HCT116 (cell line): ENCODE measurements at regions not wholly inside any gene's neighbourhood (a gene's known extent, or its start where the extent isn't known, plus 50 kb on each side); places are given as distances from the start of the nearest gene placed in this dataset.

Experiments used
- ATAC-seq: fragments of 200-7000 bp; cut with Tn5 transposase; 2 replicates; pipeline ENCODE4 v1.9.1; 2020; ENCODE audit warnings: mild to moderate bottlenecking, moderate library complexity
- BruUV-seq: library from RNA; stranded (reverse); fragments of 400-500 nt; replicated peaks from 2 replicates; lab custom pipeline; 2021; lab: Mats Ljungman, UMichigan
- CTCF ChIA-PET: fragments of 300-600 bp; sonication (Branson Sonifier 250); formaldehyde crosslinking; loops from one replicate; lab custom pipeline; 2021; ENCODE audit warnings: antibody characterized with exemption; lab: Charles Lee
- POLR2A ChIA-PET: fragments of 300-600, 350-600 bp; sonication (Branson Sonifier 250); formaldehyde crosslinking; loops from one replicate; lab custom pipeline; 2021; ENCODE audit warnings: antibody characterized with exemption; lab: Charles Lee
- RAD21 ChIA-PET, 2 experiments: fragments of 300-600 bp; sonication (Branson Sonifier 250); formaldehyde crosslinking; loops; one replicate each; lab custom pipeline; 2023; ENCODE audit warnings: low total read pairs in 2 of 2; ENCODE audit not compliant: uncharacterized antibody in 2 of 2, unreplicated experiment in 2 of 2, low non-redundant PET in 1 of 2; lab: Charles Lee
- DNase-seq: peaks from one replicate; pipeline ENCODE4 v3.0.0-alpha.2; 2010; ENCODE audit warnings: low read depth, low spot score
- H2AFZ ChIP-seq: fragments of 200-600 bp; shearing (Covaris generic), sonication (generic); 2 replicates; pipeline ENCODE4 v1.6.1; 2017; ENCODE audit warnings: low read depth, mixed run types, mixed read lengths, antibody characterized with exemption, low read length; ENCODE audit not compliant: poor library complexity, severe bottlenecking
- H3K27ac ChIP-seq: 2 replicates; pipeline ENCODE4 v1.5.1; 2012; ENCODE audit warnings: low read depth, low read length
- H3K27me3 ChIP-seq: fragments of 200-600 bp; sonication (generic); 2 replicates; pipeline ENCODE4 v1.6.1; 2016; ENCODE audit warnings: mixed run types, low read length, mixed read lengths; ENCODE audit not compliant: insufficient read depth
- H3K36me3 ChIP-seq, 2 experiments: fragments of 200-500 bp in 1 of 2; fragments of 200-600 bp in 1 of 2; sonication (Bioruptor generic) in 1 of 2; sonication (generic) in 1 of 2; 2 replicates each; pipeline versions ENCODE4 v1.5.1 to v1.6.1; 2014 to 2016; ENCODE audit warnings: low read length in 2 of 2, inconsistent platforms in 1 of 2, mixed read lengths in 1 of 2, mixed run types in 1 of 2; ENCODE audit not compliant: insufficient read depth in 2 of 2, control insufficient read depth in 1 of 2
- H3K4me1 ChIP-seq, 2 experiments: fragments of 200-600 bp in 1 of 2; sonication (generic) in 1 of 2; 2 replicates each; pipeline versions ENCODE4 v1.5.1 to v1.6.1; 2012 to 2017; ENCODE audit warnings: low read length in 2 of 2, inconsistent platforms in 1 of 2, mild to moderate bottlenecking in 1 of 2, mixed read lengths in 1 of 2, mixed run types in 1 of 2, moderate library complexity in 1 of 2; ENCODE audit not compliant: insufficient read depth in 2 of 2, control insufficient read depth in 1 of 2
- H3K4me2 ChIP-seq: fragments of 200-600 bp; sonication (generic); 2 replicates; pipeline ENCODE4 v1.6.1; 2017; ENCODE audit warnings: mixed run types, low read length, mixed read lengths
- H3K4me3 ChIP-seq, 2 experiments: fragments of 200-600 bp in 1 of 2; sonication (generic) in 1 of 2; replicated peaks in 1 of 2; 2 replicates each; pipeline ENCODE4 v1.5.1; 2011 to 2016; ENCODE audit warnings: low read length in 2 of 2, control low read depth in 1 of 2, low read depth in 1 of 2, mild to moderate bottlenecking in 1 of 2, mixed read lengths in 1 of 2, mixed run types in 1 of 2
- H3K79me2 ChIP-seq: fragments of 200-600 bp; sonication (generic); 2 replicates; pipeline ENCODE4 v1.6.1; 2017; ENCODE audit warnings: mild to moderate bottlenecking, mixed run types, low read length, moderate library complexity, mixed read lengths; ENCODE audit not compliant: insufficient read depth
- H3K9ac ChIP-seq: fragments of 200-600 bp; sonication (generic); 2 replicates; pipeline ENCODE4 v1.6.1; 2016; ENCODE audit warnings: low read length, mixed read lengths
- H3K9me2 ChIP-seq: fragments of 200-600 bp; sonication (generic), shearing (Covaris generic); 2 replicates; pipeline ENCODE4 v1.6.1; 2017; ENCODE audit warnings: mixed run types, mild to moderate bottlenecking, moderate library complexity; ENCODE audit not compliant: insufficient read depth
- H3K9me3 ChIP-seq, 2 experiments: fragments of 200-500 bp in 1 of 2; fragments of 200-600 bp in 1 of 2; sonication (Bioruptor generic) in 1 of 2; sonication (generic) in 1 of 2; 2 replicates each; pipeline ENCODE4 v1.6.1; 2014 to 2017; ENCODE audit warnings: low read length in 2 of 2, mixed read lengths in 2 of 2, inconsistent platforms in 1 of 2, low read depth in 1 of 2, mild to moderate bottlenecking in 1 of 2, mixed run types in 1 of 2, moderate library complexity in 1 of 2; ENCODE audit not compliant: control insufficient read depth in 1 of 2, insufficient read depth in 1 of 2
- H4K20me1 ChIP-seq: fragments of 200-600 bp; sonication (generic), shearing (Covaris generic); 2 replicates; pipeline ENCODE4 v1.6.1; 2017; ENCODE audit warnings: mixed run types, mild to moderate bottlenecking, moderate library complexity; ENCODE audit not compliant: insufficient read depth
- ATF3 ChIP-seq: IDR thresholded peaks from 2 replicates; pipeline ENCODE4 v1.6.1; 2012
- CBX3 ChIP-seq: IDR thresholded peaks from 2 replicates; pipeline ENCODE4 v1.6.1; 2012; ENCODE audit warnings: low read depth
- CEBPB ChIP-seq: IDR thresholded peaks from 2 replicates; pipeline ENCODE4 v1.6.1; 2012; ENCODE audit warnings: low read depth
- CTCF ChIP-seq, 3 experiments: fragments of 200-600 bp in 1 of 3; sonication (generic) in 1 of 3; IDR thresholded peaks in 2 of 3; conservative IDR thresholded peaks in 1 of 3; 2 replicates each; pipeline ENCODE4 v1.5.1; 2012 to 2017; ENCODE audit warnings: low read depth in 2 of 3, low read length in 2 of 3, antibody characterized with exemption in 1 of 3, borderline replicate concordance in 1 of 3, control low read depth in 1 of 3, mild to moderate bottlenecking in 1 of 3, mixed read lengths in 1 of 3, mixed run types in 1 of 3, moderate library complexity in 1 of 3; ENCODE audit not compliant: insufficient read depth in 1 of 3
- EGR1 ChIP-seq: IDR thresholded peaks from 2 replicates; pipeline ENCODE4 v1.6.1; 2012; ENCODE audit warnings: low read depth
- ELF1 ChIP-seq: IDR thresholded peaks from 2 replicates; pipeline ENCODE4 v1.6.1; 2012; ENCODE audit warnings: low read depth, borderline replicate concordance
- FOSL1 ChIP-seq: IDR thresholded peaks from 2 replicates; pipeline ENCODE4 v1.6.1; 2012; ENCODE audit warnings: low read depth
- JUND ChIP-seq: IDR thresholded peaks from 2 replicates; pipeline ENCODE4 v1.6.1; 2012
- MAX ChIP-seq: IDR thresholded peaks from 2 replicates; pipeline ENCODE4 v1.6.1; 2012
- POLR2A ChIP-seq: IDR thresholded peaks from 2 replicates; pipeline ENCODE4 v1.7.0; 2011; ENCODE audit warnings: borderline replicate concordance; ENCODE audit not compliant: insufficient read depth, insufficient read length; ENCODE audit errors: extremely low read depth
- POLR2AphosphoS5 ChIP-seq: IDR thresholded peaks from 2 replicates; pipeline ENCODE4 v1.6.1; 2011; ENCODE audit warnings: mild to moderate bottlenecking, low read depth, low read length, moderate library complexity
- RAD21 ChIP-seq: IDR thresholded peaks from 2 replicates; pipeline ENCODE4 v1.6.1; 2012; ENCODE audit warnings: low read depth, mild to moderate bottlenecking
- SP1 ChIP-seq: IDR thresholded peaks from 2 replicates; pipeline ENCODE4 v1.6.1; 2012; ENCODE audit warnings: low read depth
- SRF ChIP-seq: IDR thresholded peaks from 2 replicates; pipeline ENCODE4 v1.6.1; 2012; ENCODE audit warnings: low read depth
- YY1 ChIP-seq: IDR thresholded peaks from 2 replicates; pipeline ENCODE4 v1.6.1; 2011; ENCODE audit warnings: low read length, low read depth, moderate library complexity, mild to moderate bottlenecking; ENCODE audit not compliant: insufficient replicate concordance; ENCODE audit errors: extremely low read depth
- ZBTB33 ChIP-seq: IDR thresholded peaks from 2 replicates; pipeline ENCODE4 v1.6.1; 2011; ENCODE audit warnings: mild to moderate bottlenecking, low read length, moderate library complexity; ENCODE audit not compliant: insufficient replicate concordance; ENCODE audit errors: extremely low read depth
- ZFX ChIP-seq: fragments of 450-650 bp; IDR thresholded peaks from 2 replicates; pipeline ENCODE4 v1.6.1; 2017
- ZNF274 ChIP-seq: fragments of 200-500 bp; sonication (Bioruptor generic); IDR thresholded peaks from 2 replicates; pipeline ENCODE4 v1.6.1; 2014; ENCODE audit warnings: mild to moderate bottlenecking, low read depth, low read length, inconsistent platforms
- intact Hi-C: fragments of 100-400 bp; cut with micrococcal nuclease; formaldehyde crosslinking; loops from 2 replicates; pipeline ENCODE4 v1.10.0; 2022

GRCh38 chr1:14313731-14314431 is 284.6 kb upstream of the KAZN start:
- H3K4me3 ChIP-seq = no peak overlapping the region
- H3K9me3 ChIP-seq = no peaks in the 10 kb centered on the region
- H3K27me3 ChIP-seq = no peaks in the 10 kb centered on the region
- H3K9ac ChIP-seq = no peak overlapping the region
- H3K79me2 ChIP-seq = no peaks in the 10 kb centered on the region
- no peaks in the 10 kb centered on the region for H4K20me1 ChIP-seq
- no peaks in the 10 kb centered on the region; a peak in 1 of 4 replicates for H3K36me3 ChIP-seq
- DNase-seq = no peak
- no peak overlapping the region for H3K4me2 ChIP-seq
- intact Hi-C loops = no loop called here
- ChIA-PET POLR2A (no interaction called here), RAD21 (no interaction called here), CTCF (no interaction called here)
- no peaks in the 10 kb centered on the region for H3K4me1 ChIP-seq
- TF ChIP-seq MAX (no peak), CTCF (IDR thresholded peaks at IDR 0.05 in 2 of 3, conservative IDR thresholded peaks at IDR 0.05 in 1 of 3; ENCODE audit: borderline replicate concordance in 1 of 3, insufficient read depth in 1 of 3, low read depth in 2 of 3, low read length in 2 of 3) (no peak), ELF1 (no peak), POLR2A (no peak), CEBPB (no peak)
- no peak for ATAC-seq
- no peaks in the 10 kb centered on the region for H3K9me2 ChIP-seq
- H3K27ac ChIP-seq = no peak overlapping the region
- no peak overlapping the region for H2AFZ ChIP-seq
- BruUV-seq = no TSS peak

GRCh38 chr1:14318830-14319229 is 279.7 kb upstream of the KAZN start:
- CTCF ChIA-PET = no interaction called here
- POLR2A ChIA-PET = no interaction called here
- TF ChIP-seq ZBTB33 (no peak), EGR1 (no peak), YY1 (no peak), SP1 (no peak), MAX (no peak), ATF3 (no peak), RAD21 (no peak), ZFX (no peak), ZNF274 (no peak), FOSL1 (no peak), SRF (no peak), POLR2AphosphoS5 (no peak), JUND (no peak), CEBPB (no peak), CBX3 (no peak)

More at GRCh38 chr1:14318830-14319229, 279.7 kb upstream of the KAZN start:
- H3K4me1 ChIP-seq = no peaks in the 10 kb centered on the region
- DNase-seq = no peak
- H3K9ac ChIP-seq = no peak overlapping the region
- no peaks in the 10 kb centered on the region for H3K79me2 ChIP-seq
- H3K36me3 ChIP-seq = no peaks in the 10 kb centered on the region
- ATAC-seq = no peak
- no peaks in the 10 kb centered on the region for H3K27me3 ChIP-seq
- intact Hi-C loops = no loop called here
- no peak overlapping the region for H3K4me3 ChIP-seq
- H3K9me2 ChIP-seq = no peaks in the 10 kb centered on the region
- no peak overlapping the region for H2AFZ ChIP-seq
- no peaks in the 10 kb centered on the region for H4K20me1 ChIP-seq
- no peak overlapping the region for H3K4me2 ChIP-seq
- H3K9me3 ChIP-seq = no peaks in the 10 kb centered on the region
- RAD21 ChIA-PET = no interaction called here
- H3K27ac ChIP-seq = no peak overlapping the region
- no TSS peak for BruUV-seq
